Fibroblast of mammary gland (primary cell): ENCODE measurements at regions not wholly inside any gene's neighbourhood (a gene's known extent, or its start where the extent isn't known, plus 50 kb on each side); places are given as distances from the start of the nearest gene placed in this dataset.

Source experiments
- DNase-seq: peaks from one replicate; pipeline ENCODE4 v3.0.0-alpha.2; 2010; ENCODE audit warnings: low read depth
- H3K4me3 ChIP-seq: 2 replicates; pipeline ENCODE4 v1.5.1; 2011; ENCODE audit warnings: low read depth, mild to moderate bottlenecking, low read length, moderate library complexity; ENCODE audit not compliant: control insufficient read depth
- TF ChIP-seq, protein P1 (sequence below): conservative IDR thresholded peaks from 2 replicates; pipeline ENCODE4 v1.5.1; 2011; ENCODE audit warnings: low read depth, low read length, inconsistent platforms; ENCODE audit not compliant: control insufficient read depth, insufficient read depth

DNA sequence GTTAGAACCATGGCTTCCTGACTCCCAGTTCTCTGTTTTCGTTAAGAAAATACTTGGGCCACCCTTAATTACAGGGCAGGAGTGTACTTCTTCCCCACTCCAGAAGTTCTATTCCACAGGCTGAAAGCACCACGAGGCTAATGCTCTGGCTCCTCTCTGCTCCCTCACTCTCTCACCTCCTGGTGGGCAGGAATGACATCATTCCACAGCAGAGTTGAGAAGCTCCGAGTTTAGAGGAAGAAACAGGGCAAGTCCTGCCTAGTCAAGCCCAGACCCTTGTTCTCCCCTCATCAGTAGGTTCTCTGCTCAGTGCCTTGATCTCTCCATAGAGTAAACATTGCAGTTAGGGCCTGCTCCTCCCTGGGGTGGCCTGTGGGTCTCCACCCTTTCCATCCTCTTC, 343.8 kb upstream of the CLNK start:
- no peak for DNase-seq
- H3K4me3 ChIP-seq = no peak overlapping the region
- TF ChIP-seq, protein P1, sequence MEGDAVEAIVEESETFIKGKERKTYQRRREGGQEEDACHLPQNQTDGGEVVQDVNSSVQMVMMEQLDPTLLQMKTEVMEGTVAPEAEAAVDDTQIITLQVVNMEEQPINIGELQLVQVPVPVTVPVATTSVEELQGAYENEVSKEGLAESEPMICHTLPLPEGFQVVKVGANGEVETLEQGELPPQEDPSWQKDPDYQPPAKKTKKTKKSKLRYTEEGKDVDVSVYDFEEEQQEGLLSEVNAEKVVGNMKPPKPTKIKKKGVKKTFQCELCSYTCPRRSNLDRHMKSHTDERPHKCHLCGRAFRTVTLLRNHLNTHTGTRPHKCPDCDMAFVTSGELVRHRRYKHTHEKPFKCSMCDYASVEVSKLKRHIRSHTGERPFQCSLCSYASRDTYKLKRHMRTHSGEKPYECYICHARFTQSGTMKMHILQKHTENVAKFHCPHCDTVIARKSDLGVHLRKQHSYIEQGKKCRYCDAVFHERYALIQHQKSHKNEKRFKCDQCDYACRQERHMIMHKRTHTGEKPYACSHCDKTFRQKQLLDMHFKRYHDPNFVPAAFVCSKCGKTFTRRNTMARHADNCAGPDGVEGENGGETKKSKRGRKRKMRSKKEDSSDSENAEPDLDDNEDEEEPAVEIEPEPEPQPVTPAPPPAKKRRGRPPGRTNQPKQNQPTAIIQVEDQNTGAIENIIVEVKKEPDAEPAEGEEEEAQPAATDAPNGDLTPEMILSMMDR = no peak

DNA sequence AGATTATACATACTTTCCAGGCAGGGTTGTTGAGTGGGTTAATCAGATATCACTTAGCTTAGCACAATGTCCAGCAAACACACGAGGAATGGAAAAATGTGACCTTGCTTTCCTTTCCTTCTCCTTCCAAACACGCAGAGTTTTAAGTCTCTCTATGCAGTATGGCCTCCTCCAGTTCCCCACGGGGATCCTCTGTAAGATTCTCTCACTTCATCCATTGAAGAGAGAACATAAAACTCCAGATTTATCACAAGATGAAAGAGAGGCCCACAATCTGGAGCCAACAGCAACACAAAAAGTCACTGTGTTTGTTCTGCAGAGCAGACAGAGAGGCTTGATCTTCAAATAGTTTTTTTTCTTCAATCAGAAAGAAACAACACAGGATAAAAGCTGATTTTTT, 336.8 kb upstream of the CLNK start:
- TF ChIP-seq, protein P1 = no peak
- DNase-seq = no peak
- H3K4me3 ChIP-seq = no peak overlapping the region

DNA sequence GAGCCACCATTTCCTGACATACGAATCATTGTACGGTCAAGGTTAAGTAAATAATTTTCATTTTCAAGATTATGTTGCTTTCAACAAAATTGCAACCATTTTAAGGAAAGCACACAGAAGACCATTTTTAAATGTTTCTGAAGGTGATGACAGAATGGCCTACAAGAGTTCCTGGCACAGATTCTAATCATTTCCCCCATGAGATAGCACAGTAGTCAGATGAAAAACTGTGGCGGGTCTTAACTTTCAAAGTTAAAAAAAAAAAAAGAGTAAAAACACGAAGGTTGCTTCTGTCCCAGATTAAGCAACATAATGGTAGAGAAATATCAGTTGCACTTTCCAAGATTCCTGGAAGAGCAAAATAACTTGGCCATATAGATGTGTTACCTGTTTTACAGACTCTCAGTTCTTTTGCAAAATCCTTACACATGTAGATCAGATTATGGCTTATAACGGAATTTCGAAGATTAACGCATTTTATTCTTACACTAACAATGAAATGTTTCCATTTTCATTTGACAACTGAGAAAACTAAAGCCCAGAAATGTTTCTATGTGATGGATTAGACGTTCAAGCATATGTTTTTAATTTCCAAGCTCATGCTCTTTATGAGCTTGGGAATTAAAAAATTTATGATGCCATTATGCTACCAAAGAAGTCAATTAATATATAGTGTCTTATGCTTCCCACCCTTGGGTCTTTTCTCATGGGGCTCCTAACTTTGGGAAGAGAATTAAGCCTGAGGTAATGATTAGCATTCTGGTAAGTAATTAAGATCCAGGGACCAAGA, 335.1 kb upstream of the CLNK start:
- DNase-seq = no peak
- no peak overlapping the region for H3K4me3 ChIP-seq
- TF ChIP-seq, protein P1 = no peak

DNA sequence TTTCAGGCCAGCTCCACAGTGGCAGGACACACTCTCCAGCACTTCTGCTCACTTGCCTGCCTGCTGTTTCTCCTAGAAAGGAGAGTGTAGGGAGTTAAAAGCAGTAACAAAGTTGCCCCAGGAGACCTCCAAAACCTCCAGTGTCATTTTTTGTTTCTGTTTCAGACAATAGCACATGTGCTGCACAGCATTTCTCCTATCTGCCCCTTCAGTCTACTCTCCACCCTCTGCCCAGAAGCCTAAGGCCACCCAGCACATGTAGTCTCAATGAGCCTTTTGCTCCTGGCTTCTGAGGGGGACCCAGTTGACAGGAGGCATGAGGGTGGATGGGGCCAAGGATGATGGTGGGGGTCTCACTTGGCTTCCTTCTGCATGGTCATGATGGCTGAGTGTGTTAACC, 329.6 kb upstream of the CLNK start:
- TF ChIP-seq, protein P1 = no peak
- H3K4me3 ChIP-seq = no peak overlapping the region
- DNase-seq = no peak

DNA sequence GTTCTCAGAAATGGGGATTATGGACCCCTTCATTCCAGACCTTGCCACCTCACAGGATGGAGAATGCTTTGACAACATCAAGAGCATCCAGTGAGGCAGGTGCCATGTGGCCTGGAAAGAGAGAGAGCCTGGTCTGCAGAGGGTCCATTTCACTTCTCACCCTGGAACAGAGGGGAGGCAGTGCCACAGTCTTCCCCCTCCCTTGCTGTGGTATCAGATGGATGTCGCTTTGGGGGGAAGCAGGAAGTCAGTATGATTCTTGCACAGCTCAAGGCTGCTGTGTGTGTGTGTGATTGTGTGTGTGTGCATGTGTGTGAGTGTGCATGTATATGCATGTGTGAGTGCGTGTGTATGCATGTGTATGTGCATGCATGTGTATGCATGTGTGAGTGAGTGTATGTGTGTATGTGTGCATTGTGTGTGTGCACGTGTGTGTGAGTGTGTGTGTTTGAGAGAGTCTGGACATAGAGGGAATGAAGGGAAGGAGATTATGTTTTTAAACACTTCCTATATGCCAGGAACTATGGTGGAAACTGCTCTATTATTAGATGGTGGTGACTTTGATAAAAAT, 328.6 kb upstream of the CLNK start:
- TF ChIP-seq, protein P1 = no peak
- DNase-seq = no peak
- no peak overlapping the region for H3K4me3 ChIP-seq

DNA sequence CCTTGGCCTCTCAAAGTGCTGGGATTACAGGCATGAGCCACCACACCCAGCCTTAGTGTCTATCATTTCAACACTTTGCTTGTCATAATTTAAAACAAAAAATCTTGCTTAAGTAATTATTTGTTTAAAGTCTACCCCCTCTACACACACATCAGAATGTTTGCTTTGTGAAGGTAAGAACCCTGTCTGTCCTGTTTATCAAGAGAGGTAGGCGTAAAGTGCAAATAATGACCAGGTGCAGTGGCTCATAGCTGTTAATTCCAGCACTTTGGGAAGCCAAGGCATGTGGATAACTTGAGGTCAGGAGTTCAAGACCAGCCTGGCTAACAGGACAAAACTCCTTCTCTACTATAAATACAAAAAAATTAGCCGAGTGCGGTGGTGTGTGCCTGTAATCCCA, 326.7 kb upstream of the CLNK start:
- TF ChIP-seq, protein P1 = no peak
- no peak overlapping the region for H3K4me3 ChIP-seq
- DNase-seq = no peak
